ENCODE measurements at regions not wholly inside any gene's neighbourhood (a gene's known extent, or its start where the extent isn't known, plus 50 kb on each side); places are given as distances from the start of the nearest gene placed in this dataset.

- TF ChIP-seq OSR2 (tag by site-specific recombination; IDR thresholded peaks at IDR 0.05): peak; percentile 68; the same call in 1 of the 2 replicates
- TF ChIP-seq ZFP69B (tag by site-specific recombination; IDR thresholded peaks at IDR 0.05): no peak
- TF ChIP-seq ZNF280C (tag by site-specific recombination; IDR thresholded peaks at IDR 0.05): no peak
- no peak for TF ChIP-seq ZNF184 (tag by site-specific recombination; IDR thresholded peaks at IDR 0.05)
- TF ChIP-seq ZNF426 (tag by site-specific recombination; IDR thresholded peaks at IDR 0.05): no peak
These were observed 73.1 kb downstream of the PLEKHG1 start (continued) for GRCh38 chr6:150672800-150673199.

GRCh38 chr6:150673720-150674346 is 74.1 kb downstream of the PLEKHG1 start:
- Histone ChIP-seq H3K4me3 (ENCODE audit: low read depth, low read length) (no peak overlapping the region), H3K27ac (ENCODE audit: extremely low read depth, low read depth, low read length) (no peak overlapping the region)
- POLR2A ChIA-PET: interaction anchor here (0.7 kb wide), 1 partner anchor 605 kb away, joined by 3 read pairs; the partner anchor contains the start of gene ULBP3

More at GRCh38 chr6:150673720-150674346, 74.1 kb downstream of the PLEKHG1 start:
- CTCF ChIA-PET: interaction anchor here (0.6 to 1.8 kb wide), 6 partner anchors 13 to 422 kb away, joined by 3 to 21 read pairs (median 4); no protein-coding TSS in a partner anchor
- no peaks in the 10 kb centered on the region for H3K9me3 ChIP-seq (ENCODE audit: control insufficient read depth, insufficient read depth, low read depth, low read length)
- H3K4me1 ChIP-seq (ENCODE audit: control insufficient read depth, insufficient read depth, low read length): peaks cover 15% of the 10 kb centered on the region
- TF ChIP-seq ATF2 (tag by site-specific recombination; IDR thresholded peaks at IDR 0.05; ENCODE audit: low read depth) (no peak), KLF1 (tag by site-specific recombination; IDR thresholded peaks at IDR 0.05) (no peak), ZNF555 (tag by site-specific recombination; conservative IDR thresholded peaks at IDR 0.05) (no peak), ZFP3 (tag by site-specific recombination; IDR thresholded peaks at IDR 0.05; ENCODE audit: low read depth) (no peak), ZBTB49 (tag by site-specific recombination; IDR thresholded peaks at IDR 0.05; ENCODE audit: low read depth) (no peak), SP2 (tag by site-specific recombination; IDR thresholded peaks at IDR 0.05) (no peak), ZSCAN5A (tag by site-specific recombination; IDR thresholded peaks at IDR 0.05) (no peak), FEZF1 (tag by site-specific recombination; IDR thresholded peaks at IDR 0.05) (no peak), ZNF184 (tag by site-specific recombination; IDR thresholded peaks at IDR 0.05) (no peak), KLF7 (tag by site-specific recombination; IDR thresholded peaks at IDR 0.05; ENCODE audit: borderline replicate concordance) (no peak), ZNF530 (tag by site-specific recombination; IDR thresholded peaks at IDR 0.05; ENCODE audit: low read depth) (no peak), MZF1 (tag by site-specific recombination; IDR thresholded peaks at IDR 0.05; ENCODE audit: borderline replicate concordance) (no peak), ZNF561 (tag by site-specific recombination; IDR thresholded peaks at IDR 0.05; ENCODE audit: borderline replicate concordance) (no peak), GLI2 (tag by site-specific recombination; IDR thresholded peaks at IDR 0.05; ENCODE audit: borderline replicate concordance, low read depth) (no peak), ZNF248 (tag by site-specific recombination; IDR thresholded peaks at IDR 0.05) (no peak), ZNF223 (tag by site-specific recombination; IDR thresholded peaks at IDR 0.05) (no peak)
- H3K36me3 ChIP-seq (ENCODE audit: control insufficient read depth in 2 of 2, insufficient read depth in 1 of 2, low read length in 2 of 2): no peaks in the 10 kb centered on the region
